NB4 (cell line): ENCODE measurements at regions not wholly inside any gene's neighbourhood (a gene's known extent, or its start where the extent isn't known, plus 50 kb on each side); places are given as distances from the start of the nearest gene placed in this dataset.
A peak's percentile ranks its signal among the peaks of the same experiment; 100 is the strongest.
"Not testable (repeated sequence)": the region's sequence is repeated elsewhere in the genome, so short reads cannot be mapped to it uniquely, and the experiment has no call there.

Experiments
- DNase-seq: peaks from one replicate; pipeline ENCODE4 v3.0.0; 2010; ENCODE audit warnings: low read depth
- H3K4me3 ChIP-seq: one replicate; pipeline ENCODE4 v1.5.1; 2011; ENCODE audit warnings: mild to moderate bottlenecking, low read depth, low read length, moderate library complexity
- CTCF ChIP-seq: IDR thresholded peaks from one replicate; pipeline ENCODE4 v1.5.1; 2012; ENCODE audit warnings: low read depth, low read length

GRCh38 chr16:18159185-18159584, 177.4 kb downstream of the NPIPA8 start:
- DNase-seq, H3K4me3 ChIP-seq: not testable (repeated sequence)

GRCh38 chr16:18157854-18158253, 178.7 kb downstream of the NPIPA8 start:
- not testable (repeated sequence) for H3K4me3 ChIP-seq, DNase-seq

GRCh38 chr16:18152832-18153231, 183.7 kb downstream of the NPIPA8 start:
- not testable (repeated sequence) for DNase-seq, H3K4me3 ChIP-seq

GRCh38 chr16:18148132-18148531, 188.4 kb downstream of the NPIPA8 start:
- DNase-seq, H3K4me3 ChIP-seq: not testable (repeated sequence)

- DNase-seq, H3K4me3 ChIP-seq: not testable (repeated sequence)
Measured at GRCh38 chr16:18146601-18147142, 189.9 kb downstream of the NPIPA8 start.

GRCh38 chr16:18142066-18142465, 194.5 kb downstream of the NPIPA8 start:
- DNase-seq, H3K4me3 ChIP-seq: not testable (repeated sequence)

- not testable (repeated sequence) for DNase-seq, H3K4me3 ChIP-seq
Measured at GRCh38 chr16:18136288-18136687, 200.2 kb downstream of the NPIPA8 start.

GRCh38 chr16:18135024-18135423, 201.5 kb downstream of the NPIPA8 start:
- DNase-seq, H3K4me3 ChIP-seq: not testable (repeated sequence)

GRCh38 chr16:18131587-18131986, 204.9 kb downstream of the NPIPA8 start:
- DNase-seq, H3K4me3 ChIP-seq: not testable (repeated sequence)
- TF ChIP-seq CTCF = peak; percentile 11

GRCh38 chr16:18130478-18131120, 205.9 kb downstream of the NPIPA8 start:
- H3K4me3 ChIP-seq, DNase-seq: not testable (repeated sequence)

GRCh38 chr16:18127033-18127432, 209.5 kb downstream of the NPIPA8 start:
- not testable (repeated sequence) for DNase-seq

GRCh38 chr16:18119092-18119491, 217.4 kb downstream of the NPIPA8 start:
- DNase-seq, H3K4me3 ChIP-seq: not testable (repeated sequence)

More at GRCh38 chr16:18127033-18127432, 209.5 kb downstream of the NPIPA8 start:
- not testable (repeated sequence) for H3K4me3 ChIP-seq

GRCh38 chr16:18118684-18119083, 217.9 kb downstream of the NPIPA8 start:
- not testable (repeated sequence) for DNase-seq, H3K4me3 ChIP-seq

GRCh38 chr16:18118071-18118470, 218.5 kb downstream of the NPIPA8 start:
- DNase-seq, H3K4me3 ChIP-seq: not testable (repeated sequence)

- DNase-seq, H3K4me3 ChIP-seq: not testable (repeated sequence)
Measured at GRCh38 chr16:18104412-18104811, 232.1 kb downstream of the NPIPA8 start.

- not testable (repeated sequence) for H3K4me3 ChIP-seq, DNase-seq
Measured at GRCh38 chr16:18101077-18101476, 235.5 kb downstream of the NPIPA8 start.

- H3K4me3 ChIP-seq, DNase-seq: not testable (repeated sequence)
Measured at GRCh38 chr16:18092605-18093004, 243.9 kb downstream of the NPIPA8 start.

- not testable (repeated sequence) for DNase-seq, H3K4me3 ChIP-seq
Measured at GRCh38 chr16:18080658-18081363, 255.7 kb downstream of the NPIPA8 start.

GRCh38 chr16:18077910-18078309, 258.6 kb downstream of the NPIPA8 start:
- DNase-seq, H3K4me3 ChIP-seq: not testable (repeated sequence)
